HL-60 (cell line): ENCODE measurements at regions not wholly inside any gene's neighbourhood (a gene's known extent, or its start where the extent isn't known, plus 50 kb on each side); places are given as distances from the start of the nearest gene placed in this dataset.

Experiments used
- GABPA ChIP-seq: IDR thresholded peaks from 2 replicates; pipeline ENCODE4 v1.6.1; 2012; ENCODE audit warnings: low read depth
- TF ChIP-seq, protein P1 (sequence below): IDR thresholded peaks from one replicate; pipeline ENCODE4 v1.5.1; 2011; ENCODE audit warnings: low read length, control low read depth, inconsistent platforms; ENCODE audit not compliant: insufficient read depth

DNA sequence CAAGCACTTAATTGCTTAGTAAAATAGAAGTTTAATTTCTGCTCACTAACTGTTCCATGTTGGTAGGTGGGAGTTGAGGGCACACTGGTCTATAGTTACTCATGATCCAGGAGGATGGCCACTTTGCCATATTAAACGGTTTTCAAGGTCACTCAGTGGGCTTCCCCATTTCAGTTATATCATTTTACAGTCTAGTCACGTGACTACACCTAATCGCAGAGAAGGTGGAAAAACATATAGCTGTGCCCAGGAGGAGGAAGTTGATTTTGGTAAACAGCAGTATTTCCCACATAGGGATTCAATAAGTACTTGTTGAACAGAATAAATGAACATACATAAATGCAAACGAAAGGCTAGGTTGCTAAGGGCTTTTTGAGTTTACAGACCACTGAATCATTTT is 541.1 kb upstream of the CAMK1G start:
- no peak for TF ChIP-seq GABPA
- TF ChIP-seq, protein P1, sequence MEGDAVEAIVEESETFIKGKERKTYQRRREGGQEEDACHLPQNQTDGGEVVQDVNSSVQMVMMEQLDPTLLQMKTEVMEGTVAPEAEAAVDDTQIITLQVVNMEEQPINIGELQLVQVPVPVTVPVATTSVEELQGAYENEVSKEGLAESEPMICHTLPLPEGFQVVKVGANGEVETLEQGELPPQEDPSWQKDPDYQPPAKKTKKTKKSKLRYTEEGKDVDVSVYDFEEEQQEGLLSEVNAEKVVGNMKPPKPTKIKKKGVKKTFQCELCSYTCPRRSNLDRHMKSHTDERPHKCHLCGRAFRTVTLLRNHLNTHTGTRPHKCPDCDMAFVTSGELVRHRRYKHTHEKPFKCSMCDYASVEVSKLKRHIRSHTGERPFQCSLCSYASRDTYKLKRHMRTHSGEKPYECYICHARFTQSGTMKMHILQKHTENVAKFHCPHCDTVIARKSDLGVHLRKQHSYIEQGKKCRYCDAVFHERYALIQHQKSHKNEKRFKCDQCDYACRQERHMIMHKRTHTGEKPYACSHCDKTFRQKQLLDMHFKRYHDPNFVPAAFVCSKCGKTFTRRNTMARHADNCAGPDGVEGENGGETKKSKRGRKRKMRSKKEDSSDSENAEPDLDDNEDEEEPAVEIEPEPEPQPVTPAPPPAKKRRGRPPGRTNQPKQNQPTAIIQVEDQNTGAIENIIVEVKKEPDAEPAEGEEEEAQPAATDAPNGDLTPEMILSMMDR: no peak
